Cardiac septum (tissue), 1 donor: ENCODE measurements at regions not wholly inside any gene's neighbourhood (a gene's known extent, or its start where the extent isn't known, plus 50 kb on each side); places are given as distances from the start of the nearest gene placed in this dataset.

Experiments
- DNase-seq: peaks from one replicate; pipeline ENCODE4 v3.0.0-alpha.2; 2020; ENCODE audit warnings: low spot score
- intact Hi-C: fragments of 100-400 bp; cut with DNase I; formaldehyde crosslinking; loops from one replicate; pipeline ENCODE4 v1.14.0; 2022
- donor health status: DM: no; HTN: no; CAD: no.

DNA sequence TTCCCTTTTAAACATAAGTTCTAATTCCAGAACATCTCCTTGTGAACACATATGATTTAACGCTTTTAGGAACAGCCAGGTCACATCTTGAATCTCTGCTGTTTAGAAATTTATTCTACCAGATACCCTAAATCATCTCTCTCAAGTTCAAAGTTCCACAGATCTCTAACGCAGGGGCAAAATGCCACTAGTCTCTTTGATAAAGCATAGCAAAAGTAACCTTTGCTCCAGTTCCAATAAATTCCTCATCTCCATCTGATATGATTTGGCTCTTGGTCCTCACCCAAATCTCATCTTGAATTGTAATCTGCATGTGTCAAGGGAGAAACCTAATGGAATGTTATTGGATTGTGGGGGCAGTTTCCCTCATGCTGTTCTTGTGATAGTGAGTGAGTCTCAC lies 96.3 kb upstream of the PLEKHA5 start:
- DNase-seq, result no peak
- intact Hi-C loops, result loop anchor here (5.0 to 10.0 kb wide), 2 partner anchors 62 to 126 kb away; no protein-coding TSS in a partner anchor

DNA sequence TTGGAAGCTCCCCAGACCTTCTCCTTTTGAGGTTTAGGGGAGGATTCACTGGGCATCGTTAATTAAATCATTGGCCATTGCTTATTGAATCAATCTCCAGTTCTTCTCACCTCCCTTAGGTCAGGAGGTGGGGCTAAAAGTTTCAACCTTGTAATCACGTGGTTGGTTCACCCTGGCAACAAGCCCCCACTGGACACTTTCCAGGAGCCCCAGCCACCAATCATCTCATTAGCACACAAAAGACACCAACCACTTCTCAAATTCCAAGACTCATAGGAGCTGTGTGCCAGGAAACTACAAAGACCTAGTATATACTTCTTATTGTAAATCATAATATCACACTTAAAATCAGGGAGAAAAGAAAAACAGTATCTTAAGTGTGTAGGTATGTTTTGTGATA lies 94.6 kb upstream of the PLEKHA5 start:
- no peak for DNase-seq
- intact Hi-C loops, result loop anchor here (5.0 to 10.0 kb wide), 3 partner anchors 60 to 147 kb away; no protein-coding TSS in a partner anchor

DNA sequence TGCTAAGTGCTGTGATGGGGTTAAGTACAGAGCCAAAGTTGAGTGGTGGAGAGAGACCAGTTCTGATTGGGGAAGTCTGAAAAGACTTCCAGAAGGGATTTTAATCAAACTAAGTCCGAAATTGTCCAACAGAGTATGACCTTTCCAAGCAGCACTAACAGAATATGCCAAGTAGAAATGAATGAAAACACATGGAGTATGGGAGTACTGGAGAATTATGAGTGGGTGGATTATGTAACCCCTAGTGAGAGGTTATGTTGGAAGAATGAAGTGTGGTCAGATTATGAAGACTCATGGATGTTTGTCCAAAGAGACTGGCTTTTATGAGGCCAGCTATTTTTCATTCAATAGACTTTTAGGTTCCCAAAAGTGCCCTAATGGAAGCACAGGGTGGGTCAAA lies 94.0 kb upstream of the PLEKHA5 start:
- intact Hi-C loops, result loop anchor here (5.0 to 10.0 kb wide), 2 partner anchors 59 to 147 kb away; no protein-coding TSS in a partner anchor
- no peak for DNase-seq

DNA sequence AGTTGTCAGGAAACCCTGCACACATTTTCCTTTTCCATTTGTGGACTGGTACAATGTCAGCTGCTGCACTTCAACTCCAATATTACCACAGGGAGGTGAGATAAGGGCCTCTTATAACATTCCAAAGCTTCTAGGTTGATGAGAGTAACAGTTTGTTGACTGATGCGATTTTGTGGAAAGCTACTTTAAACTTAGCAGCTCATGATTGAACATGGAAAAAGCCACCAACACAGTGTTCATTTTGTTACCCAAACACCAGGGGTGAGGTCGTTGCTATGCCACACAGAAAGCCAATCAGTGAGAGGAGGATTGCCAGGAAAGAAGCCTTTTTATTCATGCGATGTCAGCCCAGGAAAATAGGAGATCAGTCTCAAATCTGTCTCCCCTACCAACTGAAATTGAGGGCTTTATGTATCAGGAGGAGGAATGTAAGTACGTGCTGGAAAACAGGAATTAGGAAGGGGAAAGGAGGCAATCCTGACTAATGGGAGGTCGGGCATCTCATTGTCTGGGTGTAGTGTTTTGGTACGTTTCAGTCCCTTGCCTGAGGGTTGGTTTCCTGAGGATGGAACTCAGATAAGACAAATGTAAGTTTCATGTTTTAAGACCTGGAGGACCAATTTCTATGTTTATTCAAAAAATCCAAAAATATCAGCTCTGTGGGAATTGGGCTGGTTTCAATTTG lies 92.7 kb upstream of the PLEKHA5 start:
- DNase-seq, result no peak
- intact Hi-C loops, result loop anchor here (5.0 to 10.0 kb wide), 2 partner anchors 58 to 145 kb away; no protein-coding TSS in a partner anchor

DNA sequence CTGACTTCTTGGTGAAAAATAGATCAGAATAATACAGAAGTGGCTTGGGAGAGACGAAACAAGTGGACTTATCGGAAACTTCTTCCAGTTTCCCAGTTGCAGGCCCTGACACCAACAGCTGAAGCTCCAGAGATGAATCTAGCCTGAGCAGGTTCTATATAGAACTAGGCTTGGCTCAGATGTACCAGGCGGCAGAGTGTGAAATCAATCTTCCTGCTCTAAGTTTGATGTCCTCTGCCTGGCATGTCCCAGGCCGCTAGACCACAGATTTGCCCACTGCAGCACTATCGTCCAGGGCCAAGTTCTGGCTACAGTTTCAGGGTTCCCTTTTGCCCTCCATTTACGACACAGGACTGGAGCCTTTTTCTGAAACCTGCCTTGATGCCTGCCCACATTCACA lies 91.3 kb upstream of the PLEKHA5 start:
- intact Hi-C loops, result loop anchor here (5.0 to 10.0 kb wide), 2 partner anchors 57 to 144 kb away; no protein-coding TSS in a partner anchor

DNA sequence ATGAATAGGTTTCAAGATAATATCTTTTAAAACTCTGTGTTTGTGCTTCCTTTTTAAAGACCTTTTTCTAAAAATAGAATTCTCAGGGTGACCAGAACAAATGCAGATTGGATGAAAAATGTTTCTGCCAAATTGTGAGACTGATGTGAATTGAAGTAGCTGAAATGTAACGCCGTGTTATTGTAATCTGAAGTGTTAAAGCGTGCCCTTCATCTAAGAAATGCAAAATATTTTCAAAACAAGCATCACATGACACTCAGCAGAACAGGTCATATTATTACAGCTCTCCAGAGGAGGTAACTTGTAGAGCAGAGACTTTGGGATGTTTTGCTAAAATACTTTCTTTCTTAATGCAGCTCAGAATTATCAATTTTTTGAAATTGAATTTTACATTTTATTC lies 90.0 kb upstream of the PLEKHA5 start:
- intact Hi-C loops, result loop anchor here (5.0 to 10.0 kb wide), 2 partner anchors 55 to 143 kb away; no protein-coding TSS in a partner anchor
- DNase-seq, result no peak

More for the DNA sequence above, 91.3 kb upstream of the PLEKHA5 start:
- DNase-seq, result no peak

DNA sequence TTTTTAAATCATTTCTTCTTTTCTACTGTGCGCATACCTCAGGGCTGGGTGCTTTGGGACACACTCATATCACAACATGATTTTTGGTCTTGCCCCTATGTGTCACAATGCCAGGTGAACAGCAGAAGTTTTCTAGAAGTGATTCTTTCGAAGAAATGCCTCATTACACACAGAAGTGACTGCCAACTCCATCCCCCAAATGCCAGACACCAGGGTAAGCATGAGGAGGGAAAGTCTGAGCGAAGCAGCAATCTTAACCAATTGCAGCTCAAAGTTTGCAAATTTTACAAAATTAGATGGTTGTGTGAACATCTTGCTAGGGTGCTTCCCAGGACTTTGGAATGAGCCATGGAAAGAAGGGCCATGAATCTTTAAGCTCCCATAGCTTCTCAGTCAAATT lies 87.3 kb upstream of the PLEKHA5 start:
- intact Hi-C loops, result no loop called here
- DNase-seq, result no peak

DNA sequence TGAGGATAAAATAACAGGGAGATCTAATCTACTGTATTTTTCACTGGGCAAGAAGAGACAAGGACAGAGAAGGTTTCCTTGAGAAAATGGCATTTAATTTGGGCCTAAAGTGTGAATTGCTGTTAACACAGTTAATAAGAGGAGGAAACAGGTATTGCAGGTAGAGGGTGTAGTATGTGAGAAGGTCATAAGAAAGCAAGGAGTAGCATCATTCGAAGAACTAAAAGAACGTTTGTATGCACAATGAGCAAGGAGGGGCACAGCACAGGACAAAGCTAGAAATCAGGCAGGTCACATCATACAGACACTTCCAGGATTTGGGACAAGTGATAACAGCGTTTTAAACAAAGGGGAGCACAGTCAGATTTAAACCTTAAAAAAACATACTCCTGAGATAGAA lies 85.1 kb upstream of the PLEKHA5 start:
- DNase-seq, result no peak
- intact Hi-C loops, result no loop called here

DNA sequence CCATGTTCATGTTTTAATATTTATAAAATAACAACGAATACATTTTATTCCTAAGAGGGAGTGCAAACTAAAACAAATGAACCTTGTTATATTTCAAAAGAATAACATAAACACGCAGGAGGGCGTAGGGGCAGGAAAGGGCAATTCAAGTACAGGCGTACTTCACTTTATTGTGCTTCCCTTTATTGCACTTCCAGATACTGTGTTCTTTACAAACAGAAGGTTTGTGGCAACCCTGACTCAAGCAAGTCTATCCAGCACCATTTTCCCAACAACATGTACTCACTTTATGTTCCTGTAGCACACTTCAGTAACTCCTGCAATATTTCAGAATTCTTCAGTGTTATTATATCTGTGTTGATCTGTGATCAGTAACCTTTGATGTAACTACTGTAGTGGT lies 84.6 kb upstream of the PLEKHA5 start:
- intact Hi-C loops, result no loop called here
- DNase-seq, result no peak

DNA sequence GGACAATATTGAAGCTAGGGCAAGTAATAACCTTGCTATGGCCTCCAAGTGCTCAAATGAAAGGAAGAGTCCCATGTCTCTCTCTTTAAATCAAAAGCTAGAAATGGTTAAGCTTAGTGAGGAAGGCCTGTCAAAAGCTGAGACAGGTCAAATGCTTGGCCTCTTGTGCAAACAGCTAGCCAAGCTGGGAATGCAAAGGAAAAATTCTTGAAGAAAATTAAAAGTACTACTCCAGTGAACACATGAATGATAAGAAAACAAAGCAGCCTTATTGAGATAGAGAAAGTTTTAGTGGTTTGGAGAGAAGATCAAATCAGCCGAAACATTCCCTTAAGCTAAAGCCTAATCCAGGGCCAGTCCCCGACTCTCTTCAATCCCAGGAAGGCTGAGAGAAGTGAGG lies 84.1 kb upstream of the PLEKHA5 start:
- no peak for DNase-seq
- intact Hi-C loops, result no loop called here

DNA sequence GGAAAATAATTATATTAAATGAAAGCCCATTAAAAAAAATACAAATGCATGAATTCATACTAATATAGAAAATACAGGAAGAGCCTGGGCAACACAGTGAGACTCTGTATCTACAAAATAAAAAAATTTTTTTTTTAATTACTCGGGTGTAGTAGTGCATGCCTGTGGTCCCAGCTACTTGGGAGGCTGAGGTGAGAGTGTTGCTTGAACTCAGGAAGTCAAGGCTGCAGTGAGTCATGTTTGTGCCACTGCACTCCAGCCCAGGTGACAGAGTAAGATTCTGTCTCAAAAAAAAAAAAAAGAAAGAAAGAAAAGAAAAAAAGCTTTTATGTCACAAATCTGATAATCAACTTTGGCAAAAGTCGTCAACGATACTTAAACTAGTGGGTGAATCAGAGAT lies 80.6 kb upstream of the PLEKHA5 start:
- intact Hi-C loops, result no loop called here

DNA sequence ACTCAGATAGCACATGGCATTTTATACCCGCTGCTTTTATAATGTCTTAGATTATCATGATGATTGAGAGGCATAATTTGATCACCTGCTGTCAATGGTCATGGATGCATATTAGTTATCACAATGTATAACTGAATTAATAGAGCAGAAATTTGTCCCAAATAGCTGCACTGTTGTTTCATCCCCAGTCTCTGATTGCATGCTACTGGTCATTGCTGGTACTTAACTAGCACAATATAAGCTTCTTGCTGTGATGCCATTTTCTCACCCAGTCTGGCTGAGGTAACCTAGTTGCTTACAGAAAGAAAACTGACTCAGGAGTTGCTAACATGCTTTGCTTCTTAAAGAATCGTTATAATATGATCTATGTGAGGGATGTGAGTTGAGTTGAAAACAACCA lies 76.8 kb upstream of the PLEKHA5 start:
- intact Hi-C loops, result no loop called here
- no peak for DNase-seq

More for the DNA sequence above, 80.6 kb upstream of the PLEKHA5 start:
- DNase-seq, result no peak

DNA sequence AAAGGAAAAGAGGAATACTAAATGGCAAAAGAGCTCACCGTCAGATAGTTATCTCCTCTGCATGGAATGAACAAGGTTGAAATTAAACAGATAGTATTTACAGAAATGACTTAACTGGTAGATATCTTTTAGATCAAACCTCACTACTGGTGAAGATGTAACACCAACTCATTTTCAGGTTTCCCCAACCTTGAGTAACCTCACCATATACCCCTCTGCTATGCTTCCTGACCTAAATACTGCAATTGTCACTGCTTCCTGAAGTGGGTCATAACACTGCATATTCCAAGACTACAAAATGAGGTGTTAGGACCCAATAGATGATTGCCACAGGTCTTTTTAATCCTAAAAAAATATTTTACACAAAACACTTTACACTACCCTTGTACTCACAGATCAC lies 76.3 kb upstream of the PLEKHA5 start:
- DNase-seq, result no peak
- intact Hi-C loops, result no loop called here

DNA sequence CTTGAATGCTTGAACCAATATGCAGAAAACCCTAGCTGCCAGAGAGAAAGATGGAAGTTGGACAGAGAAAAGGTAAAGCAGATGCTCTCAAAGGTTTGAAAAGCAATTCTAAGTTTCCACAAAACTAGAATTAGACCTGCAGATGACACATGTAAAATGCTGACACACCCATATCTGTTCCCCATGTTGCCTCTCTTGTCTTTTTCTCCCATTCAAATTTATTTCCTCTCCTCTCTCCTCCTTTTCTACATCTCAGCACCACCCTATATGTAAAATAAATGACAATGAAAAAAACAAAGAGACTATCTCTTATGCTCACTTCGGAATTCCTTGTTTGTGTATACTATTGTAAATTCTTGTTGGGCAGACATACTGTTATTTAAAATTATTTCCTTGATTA lies 75.5 kb upstream of the PLEKHA5 start:
- intact Hi-C loops, result no loop called here
- no peak for DNase-seq

DNA sequence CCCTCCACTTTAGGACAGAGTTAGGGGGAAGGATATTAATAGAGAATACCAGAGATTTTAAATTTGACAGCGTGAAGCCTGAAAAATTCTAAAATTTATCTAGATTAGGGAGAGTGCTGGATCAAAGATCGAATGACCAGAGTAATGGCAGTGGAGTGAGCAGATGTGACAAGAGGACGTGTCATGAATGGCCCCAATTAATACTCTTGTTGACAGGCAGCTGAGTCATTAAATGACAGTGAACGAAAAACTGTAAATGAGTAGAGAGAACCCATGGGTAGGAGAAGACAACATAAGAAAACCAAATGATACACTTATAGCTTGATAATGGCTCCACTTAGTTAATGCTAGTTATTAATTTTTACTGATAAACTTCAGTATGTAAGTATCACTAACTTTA lies 73.9 kb upstream of the PLEKHA5 start:
- intact Hi-C loops, result no loop called here
- DNase-seq, result no peak

DNA sequence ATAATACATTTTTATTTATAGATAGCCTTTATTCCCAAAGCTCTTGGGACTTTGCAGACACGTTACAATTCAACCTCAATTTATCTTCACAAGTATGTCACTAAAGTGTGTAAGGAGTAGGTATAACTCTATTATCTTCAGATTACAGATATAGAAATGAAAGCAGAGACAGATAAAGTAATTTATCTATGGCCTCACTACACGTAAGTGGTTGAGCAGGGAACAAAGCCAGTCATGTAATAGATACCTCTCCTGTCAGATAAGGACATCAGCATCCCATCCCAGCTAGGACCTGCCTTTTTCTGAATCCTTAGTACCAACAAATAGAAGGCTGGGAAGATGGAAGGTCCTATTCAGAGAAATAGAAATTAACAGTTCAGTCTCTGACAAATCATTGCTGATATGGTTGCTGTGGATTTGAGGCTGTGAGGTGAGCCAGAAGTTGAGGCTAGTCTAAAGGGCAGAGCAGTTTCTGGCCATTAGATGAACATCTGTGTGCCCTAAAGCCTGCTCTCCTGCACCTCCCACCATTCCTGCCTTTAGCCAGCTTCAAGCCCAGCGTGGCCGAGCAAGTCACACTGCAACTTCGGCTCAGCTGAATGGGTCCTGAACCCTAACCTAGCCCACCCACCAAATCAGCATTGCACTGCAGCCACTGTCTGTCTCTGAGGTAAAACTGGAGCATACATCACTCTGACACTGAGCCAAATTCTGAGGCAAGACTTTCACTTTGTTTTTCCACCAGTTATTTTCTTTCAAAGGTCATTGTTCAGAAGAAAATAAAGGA lies 71.1 kb upstream of the PLEKHA5 start:
- no peak for DNase-seq
- intact Hi-C loops, result no loop called here

DNA sequence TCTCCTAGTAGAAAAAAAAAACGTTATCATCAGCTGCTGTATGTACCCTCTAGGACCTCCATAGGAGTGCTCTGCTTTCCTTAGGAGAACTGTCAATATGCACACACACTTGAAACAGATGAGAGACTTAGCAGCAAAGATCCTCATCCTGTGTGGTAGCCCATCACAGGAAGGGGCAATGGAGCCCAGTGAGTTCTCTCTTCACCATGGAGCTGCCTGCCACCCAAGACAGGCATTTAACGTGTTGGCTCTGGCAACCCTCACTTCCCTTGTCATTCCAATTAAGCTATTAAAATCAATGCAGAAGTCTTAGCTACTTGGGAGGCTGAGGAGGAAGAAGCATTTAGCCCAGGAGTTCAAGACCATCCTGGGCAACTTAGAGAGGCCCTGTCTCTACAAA lies 64.8 kb upstream of the PLEKHA5 start:
- intact Hi-C loops, result no loop called here
- DNase-seq, result no peak

DNA sequence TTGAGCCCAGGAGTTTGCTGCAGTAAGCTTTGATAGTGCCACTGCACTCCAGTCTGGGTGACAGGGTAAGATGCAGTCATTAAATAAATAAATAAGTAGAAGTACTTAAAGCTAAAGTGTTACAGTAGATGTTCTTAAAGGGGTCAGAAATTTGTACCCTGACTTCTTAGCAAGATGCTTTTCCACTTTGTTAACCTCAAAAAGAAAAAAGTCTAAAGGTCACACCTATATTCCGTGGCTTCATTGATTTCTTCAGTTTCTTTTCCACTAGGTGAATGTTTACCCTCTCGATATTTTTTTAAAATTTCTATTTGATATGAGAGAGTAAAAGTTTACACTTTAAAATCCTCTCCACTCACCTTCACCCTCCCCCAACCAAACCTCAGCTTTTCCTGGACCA lies 64.3 kb upstream of the PLEKHA5 start:
- DNase-seq, result no peak
- intact Hi-C loops, result no loop called here

DNA sequence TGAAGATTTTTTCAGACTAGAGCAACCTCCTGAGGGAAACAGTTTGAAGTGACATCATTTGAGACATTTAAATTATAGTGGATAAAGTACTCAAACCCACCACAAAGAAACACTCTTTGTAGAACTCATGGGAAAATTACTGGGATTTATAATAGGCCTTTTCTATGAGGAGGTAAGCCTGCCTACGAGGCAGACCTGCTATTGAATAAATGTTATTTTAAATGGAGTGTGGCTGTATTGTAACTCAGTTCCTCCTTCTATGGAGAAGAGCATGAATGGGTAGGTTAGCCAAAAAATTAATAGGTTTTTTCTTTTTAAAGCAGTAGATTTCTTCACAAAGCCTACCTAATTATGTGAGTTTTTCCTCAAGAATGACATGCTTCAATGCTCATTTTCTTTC lies 63.7 kb upstream of the PLEKHA5 start:
- intact Hi-C loops, result no loop called here
- DNase-seq, result no peak

DNA sequence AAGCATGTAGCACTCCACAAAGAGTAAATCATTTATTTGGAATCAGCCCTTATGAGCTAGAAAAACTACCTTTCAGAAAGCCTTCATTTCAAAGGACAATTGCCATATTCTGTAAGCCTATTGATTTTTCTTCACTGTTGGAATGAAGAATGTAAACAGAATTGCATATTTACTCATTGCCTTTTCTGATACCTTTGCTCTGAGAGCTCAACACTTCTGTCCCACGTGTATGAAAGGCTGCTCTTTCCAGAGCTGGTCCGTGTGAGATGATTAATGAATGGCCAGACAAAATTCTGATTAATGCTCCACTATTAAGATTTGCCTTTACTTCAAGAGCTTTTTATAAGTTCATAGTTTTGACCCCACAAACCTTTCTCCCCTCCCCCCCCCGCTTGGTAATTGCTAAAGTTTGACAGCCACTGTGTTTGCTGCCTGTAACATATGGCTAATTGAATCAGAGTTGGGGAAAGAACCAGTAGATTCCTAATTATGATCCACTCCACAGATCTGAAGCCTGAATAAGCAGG lies 63.0 kb upstream of the PLEKHA5 start:
- DNase-seq, result no peak
- intact Hi-C loops, result no loop called here

DNA sequence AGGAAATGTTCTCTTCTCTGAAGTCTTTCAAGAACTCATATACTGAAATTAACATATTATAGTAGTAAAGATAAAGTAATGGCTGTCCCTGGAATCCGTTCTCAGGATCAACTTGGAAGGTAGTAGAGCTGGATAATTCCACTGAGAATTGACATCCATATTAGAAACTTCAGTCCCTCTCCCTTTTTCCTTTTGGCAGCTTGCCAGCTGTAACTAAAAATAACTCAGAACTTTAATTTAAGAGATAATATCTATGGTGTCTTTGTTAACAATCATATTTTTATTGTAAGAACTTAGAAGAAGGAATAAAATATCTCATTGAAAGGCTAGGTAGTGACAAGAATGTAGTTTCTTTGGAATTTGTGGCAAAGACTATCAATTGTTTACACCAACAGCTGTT lies 61.4 kb upstream of the PLEKHA5 start:
- DNase-seq, result no peak
- intact Hi-C loops, result no loop called here
